Left ventricle myocardium inferior (tissue), 1 donor: ENCODE measurements at regions not wholly inside any gene's neighbourhood (a gene's known extent, or its start where the extent isn't known, plus 50 kb on each side); places are given as distances from the start of the nearest gene placed in this dataset.

Experiments used
- DNase-seq: peaks from one replicate; pipeline ENCODE4 v3.0.0-alpha.2; 2020
- H3K27ac ChIP-seq: fragments of 200-600 bp; replicated peaks from 2 replicates; pipeline ENCODE4 v1.8.0; 2021
- H3K27me3 ChIP-seq: fragments of 200-600 bp; 2 replicates; pipeline ENCODE4 v1.8.0; 2021; ENCODE audit warnings: low read depth
- H3K36me3 ChIP-seq: fragments of 200-600 bp; 2 replicates; pipeline ENCODE4 v1.8.0; 2021
- H3K4me1 ChIP-seq: fragments of 200-600 bp; 2 replicates; pipeline ENCODE4 v1.8.0; 2021
- H3K4me3 ChIP-seq: fragments of 200-600 bp; 2 replicates; pipeline ENCODE4 v1.8.0; 2021; ENCODE audit warnings: mild to moderate bottlenecking, moderate library complexity
- H3K9me3 ChIP-seq: fragments of 200-600 bp; replicated peaks from 2 replicates; pipeline ENCODE4 v1.8.0; 2021
- intact Hi-C: fragments of 100-400 bp; cut with micrococcal nuclease; formaldehyde crosslinking; loops from one replicate; pipeline ENCODE4 v1.11.0; 2022
- TF ChIP-seq, protein P1 (sequence below): fragments of 200-600 bp; IDR thresholded peaks from 2 replicates; pipeline ENCODE4 v1.8.0; 2021; ENCODE audit warnings: antibody characterized with exemption, mild to moderate bottlenecking, borderline replicate concordance
- donor health status: DM: no; HTN: yes; CAD: no; lungs with severe emphysema.

DNA sequence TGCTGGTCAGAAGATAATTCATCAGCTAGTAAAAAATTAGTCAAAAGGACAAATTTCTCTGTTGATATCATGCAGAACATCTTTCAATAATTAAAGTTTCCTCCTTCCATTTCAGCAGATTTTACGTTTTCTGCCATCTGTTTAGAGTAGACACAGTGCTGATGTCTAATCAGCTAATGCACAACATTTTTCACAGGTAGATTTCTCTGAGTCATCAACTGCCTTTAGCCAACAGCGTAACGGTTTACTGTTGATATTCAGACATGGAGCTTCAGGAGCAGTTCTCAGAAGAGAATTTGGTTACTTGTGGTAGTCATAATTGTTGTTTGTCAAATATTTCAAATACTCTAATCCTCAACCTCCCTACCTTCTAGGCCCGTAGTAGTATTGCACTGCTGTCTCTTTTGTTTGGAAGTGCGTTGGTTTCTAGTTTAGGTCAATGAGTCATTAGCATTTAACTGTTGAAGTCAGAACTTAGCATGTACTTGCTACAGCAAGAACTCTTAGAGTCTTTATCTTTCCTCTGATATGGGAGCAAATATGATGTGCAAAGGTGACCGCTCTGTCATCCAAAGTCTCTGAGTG lies 86.8 kb upstream of the TFPI start:
- Histone ChIP-seq H3K9me3 (peaks cover 10% of the 10 kb centered on the region), H3K27me3 (no peaks in the 10 kb centered on the region), H3K4me3 (no peak overlapping the region), H3K27ac (no peak overlapping the region), H3K36me3 (no peaks in the 10 kb centered on the region), H3K4me1 (no peaks in the 10 kb centered on the region)
- intact Hi-C loops = no loop called here
- TF ChIP-seq, protein P1, sequence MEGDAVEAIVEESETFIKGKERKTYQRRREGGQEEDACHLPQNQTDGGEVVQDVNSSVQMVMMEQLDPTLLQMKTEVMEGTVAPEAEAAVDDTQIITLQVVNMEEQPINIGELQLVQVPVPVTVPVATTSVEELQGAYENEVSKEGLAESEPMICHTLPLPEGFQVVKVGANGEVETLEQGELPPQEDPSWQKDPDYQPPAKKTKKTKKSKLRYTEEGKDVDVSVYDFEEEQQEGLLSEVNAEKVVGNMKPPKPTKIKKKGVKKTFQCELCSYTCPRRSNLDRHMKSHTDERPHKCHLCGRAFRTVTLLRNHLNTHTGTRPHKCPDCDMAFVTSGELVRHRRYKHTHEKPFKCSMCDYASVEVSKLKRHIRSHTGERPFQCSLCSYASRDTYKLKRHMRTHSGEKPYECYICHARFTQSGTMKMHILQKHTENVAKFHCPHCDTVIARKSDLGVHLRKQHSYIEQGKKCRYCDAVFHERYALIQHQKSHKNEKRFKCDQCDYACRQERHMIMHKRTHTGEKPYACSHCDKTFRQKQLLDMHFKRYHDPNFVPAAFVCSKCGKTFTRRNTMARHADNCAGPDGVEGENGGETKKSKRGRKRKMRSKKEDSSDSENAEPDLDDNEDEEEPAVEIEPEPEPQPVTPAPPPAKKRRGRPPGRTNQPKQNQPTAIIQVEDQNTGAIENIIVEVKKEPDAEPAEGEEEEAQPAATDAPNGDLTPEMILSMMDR = no peak
- no peak for DNase-seq

DNA sequence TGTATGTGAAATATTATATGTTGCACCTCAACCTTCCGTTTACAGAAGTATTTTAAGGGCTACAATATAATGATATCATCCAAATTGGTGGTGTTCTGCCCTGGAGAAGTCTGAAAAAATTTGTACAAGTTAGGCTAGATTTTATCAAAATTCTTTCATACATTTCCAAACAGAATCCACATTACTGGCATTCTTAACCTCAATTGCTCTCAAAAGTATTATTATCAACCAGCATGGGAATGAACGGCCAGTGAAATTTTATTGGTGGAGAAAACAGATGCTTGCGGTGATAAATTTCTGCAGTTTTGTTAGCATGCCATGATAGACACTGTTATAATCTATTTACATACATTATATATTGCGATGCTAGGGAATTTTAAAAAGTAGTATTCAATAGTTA lies 88.3 kb upstream of the TFPI start:
- TF ChIP-seq, protein P1 = no peak

DNA sequence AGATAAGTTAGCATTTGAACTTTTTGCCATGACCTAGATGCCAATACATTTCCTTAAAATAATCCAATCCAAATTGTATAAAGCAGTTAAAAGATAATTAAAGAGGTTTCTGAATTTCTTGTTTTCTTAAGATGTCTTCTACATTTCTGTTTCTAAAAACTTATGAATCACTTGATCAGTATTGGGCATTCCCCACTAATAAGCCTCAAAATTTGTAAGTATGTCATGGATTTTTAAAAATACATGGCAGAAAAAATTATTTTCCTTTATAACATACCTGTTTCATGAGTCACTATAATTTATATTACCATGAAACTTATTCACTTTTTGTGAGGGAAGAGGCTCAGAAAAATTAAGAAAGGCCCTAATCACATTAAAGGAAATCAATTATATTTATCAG lies 90.3 kb upstream of the TFPI start:
- no peak for DNase-seq
- Histone ChIP-seq H3K27me3 (no peaks in the 10 kb centered on the region), H3K4me1 (no peaks in the 10 kb centered on the region), H3K27ac (no peak overlapping the region), H3K4me3 (no peak overlapping the region), H3K9me3 (no peaks in the 10 kb centered on the region), H3K36me3 (no peaks in the 10 kb centered on the region)
- TF ChIP-seq, protein P1 = no peak
- intact Hi-C loops = no loop called here

More for the DNA sequence above, 88.3 kb upstream of the TFPI start:
- Histone ChIP-seq H3K4me1 (no peaks in the 10 kb centered on the region), H3K4me3 (no peak overlapping the region), H3K27me3 (no peaks in the 10 kb centered on the region), H3K36me3 (no peaks in the 10 kb centered on the region), H3K9me3 (peaks cover 10% of the 10 kb centered on the region), H3K27ac (no peak overlapping the region)
- intact Hi-C loops = no loop called here
- DNase-seq = no peak

DNA sequence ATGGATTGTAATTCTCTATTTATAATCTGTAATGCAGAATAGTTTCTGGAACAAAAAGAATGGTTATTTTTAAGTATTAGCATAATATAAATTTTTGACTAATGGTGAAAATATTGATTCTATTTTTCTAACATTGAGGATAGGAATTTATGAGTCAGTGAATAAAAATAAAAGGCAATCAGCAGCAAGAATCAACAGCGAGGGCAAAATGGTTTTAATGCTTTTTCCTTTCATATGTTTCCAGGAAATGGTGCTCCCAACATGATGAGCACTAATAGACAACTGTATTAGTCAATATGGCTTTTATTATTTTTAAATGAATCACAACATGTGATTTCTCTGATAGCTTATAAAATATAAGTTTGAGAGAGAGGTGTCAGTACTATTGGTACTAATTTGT lies 90.7 kb upstream of the TFPI start:
- TF ChIP-seq, protein P1 = no peak
- intact Hi-C loops = no loop called here
- Histone ChIP-seq H3K36me3 (no peaks in the 10 kb centered on the region), H3K4me1 (no peaks in the 10 kb centered on the region), H3K4me3 (no peak overlapping the region), H3K9me3 (no peaks in the 10 kb centered on the region), H3K27me3 (no peaks in the 10 kb centered on the region), H3K27ac (no peak overlapping the region)
- DNase-seq = no peak

DNA sequence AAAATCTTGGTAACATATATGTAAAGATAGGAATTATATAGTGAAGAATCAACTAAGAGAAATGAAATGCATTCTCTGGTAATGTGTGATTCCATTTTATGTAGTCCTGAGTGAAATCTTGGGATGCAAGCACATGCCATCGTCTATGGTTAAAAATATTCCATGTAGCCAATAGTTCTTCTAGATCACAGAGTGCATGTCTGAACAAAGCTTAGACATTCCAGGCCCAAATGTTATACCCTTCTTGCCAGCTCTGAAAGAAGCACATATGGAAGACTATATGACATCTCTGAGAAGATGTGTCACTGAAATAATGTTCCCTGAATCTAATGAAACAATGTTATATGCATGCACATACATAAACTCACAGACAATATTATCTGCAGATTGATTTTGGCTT lies 92.3 kb upstream of the TFPI start:
- H3K27ac ChIP-seq = no peak overlapping the region
- no peak overlapping the region for H3K4me3 ChIP-seq
- TF ChIP-seq, protein P1 = no peak
- DNase-seq = no peak
- no peaks in the 10 kb centered on the region for H3K9me3 ChIP-seq
- H3K36me3 ChIP-seq = no peaks in the 10 kb centered on the region
- no peaks in the 10 kb centered on the region for H3K27me3 ChIP-seq
- intact Hi-C loops = no loop called here
- no peaks in the 10 kb centered on the region for H3K4me1 ChIP-seq
